ENCODE measurements at regions not wholly inside any gene's neighbourhood (a gene's known extent, or its start where the extent isn't known, plus 50 kb on each side); places are given as distances from the start of the nearest gene placed in this dataset.

DNA sequence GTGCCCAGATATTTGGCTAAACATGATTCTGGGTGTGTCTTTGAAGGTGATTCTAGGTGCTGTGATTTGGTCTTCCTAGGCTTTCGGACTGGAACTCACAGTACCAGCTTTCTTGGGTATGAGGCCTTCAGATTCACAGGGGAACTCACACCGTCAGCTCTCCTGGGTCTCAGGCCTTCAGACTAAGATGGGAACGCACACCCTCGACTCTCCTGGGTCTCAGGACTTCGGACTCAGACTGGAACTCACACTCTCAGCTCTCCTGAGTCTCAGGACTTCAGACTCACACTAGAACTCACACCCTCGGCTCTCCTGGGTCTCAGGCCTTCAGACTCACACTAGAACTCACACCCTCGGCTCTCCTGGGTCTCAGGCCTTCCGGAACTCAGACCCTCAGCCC, 137.7 kb downstream of the CRLF2 start:
- 72% methylated on average over 8 of the region's 8 CpGs; no CpG with 5 or more reads in 1 of the 2 experiments for WGBS, 2 experiments (ENCODE audit: extremely low coverage in 1 of 2, insufficient coverage in 1 of 2, insufficient read length in 1 of 2, insufficient replicate concordance in 2 of 2, low coverage in 1 of 2, low lambda C conversion rate in 2 of 2, missing lambda C conversion rate in 1 of 2)
- H2AFZ ChIP-seq (ENCODE audit: low read length), result no peak overlapping the region
- no peak overlapping the region for H3K14ac ChIP-seq (ENCODE audit: insufficient read length)
- no peaks in the 10 kb centered on the region for H4K20me1 ChIP-seq (replicated peaks in 1 of 2; ENCODE audit: control insufficient read depth in 1 of 2, insufficient read depth in 2 of 2, low read length in 2 of 2)
- H4K8ac ChIP-seq (ENCODE audit: extremely low read depth, insufficient read depth, low read length), result no peak overlapping the region
- no peak overlapping the region for H3K4me2 ChIP-seq (ENCODE audit: insufficient read depth in 1 of 2, low read depth in 2 of 2, low read length in 2 of 2)
- no peaks in the 10 kb centered on the region for H3K27me3 ChIP-seq (replicated peaks in 1 of 4; ENCODE audit: control insufficient read depth in 3 of 4, extremely low read depth in 1 of 4, insufficient read depth in 3 of 4, low read length in 3 of 4)
- H2AK5ac ChIP-seq (ENCODE audit: low read depth, low read length), result no peak overlapping the region
- H3K4me3 ChIP-seq (ENCODE audit: extremely low read depth in 1 of 4, insufficient read depth in 2 of 4, low read depth in 3 of 4, low read length in 4 of 4), result no peak overlapping the region
- H3K27ac ChIP-seq (ENCODE audit: low read depth, low read length), result no peak overlapping the region
- no peaks in the 10 kb centered on the region for H3K23me2 ChIP-seq (ENCODE audit: low read depth, low read length)
- H3K9me3 ChIP-seq (ENCODE audit: insufficient read depth in 2 of 2, low read depth in 1 of 2, low read length in 1 of 2), result peaks cover 0 to 8% of the 10 kb centered on the region in 2 experiments; a peak in 1 of 4 replicates
- H2BK20ac ChIP-seq (ENCODE audit: low read length), result no peak overlapping the region
- CTCF ChIA-PET (ENCODE audit: partially characterized antibody), result no interaction called here
- H4K5ac ChIP-seq (ENCODE audit: insufficient read length, low read depth, low read length), result no peak overlapping the region
- no peak overlapping the region for H2BK120ac ChIP-seq (replicated peaks; ENCODE audit: low read depth, low read length)
- no peak overlapping the region for H2BK5ac ChIP-seq (ENCODE audit: low read depth, low read length)
- H3K79me2 ChIP-seq (ENCODE audit: control insufficient read depth in 1 of 2, insufficient read depth in 2 of 2, low read length in 2 of 2), result no peaks in the 10 kb centered on the region
- H2BK15ac ChIP-seq (ENCODE audit: low read length), result no peak overlapping the region
- H2BK12ac ChIP-seq (ENCODE audit: low read depth, low read length), result no peak overlapping the region
- no peak for FAIRE-seq
- DNase-seq (ENCODE audit: low read depth in 1 of 2, low spot score in 2 of 2), result no peak
- POLR2A ChIA-PET (ENCODE audit: partially characterized antibody), result no interaction called here
- no peaks in the 10 kb centered on the region for H3K36me3 ChIP-seq (ENCODE audit: control insufficient read depth in 2 of 4, insufficient read depth in 4 of 4, low read length in 3 of 4)
- no peaks in the 10 kb centered on the region for H3K79me1 ChIP-seq (ENCODE audit: low read depth, low read length)
- H3K4me1 ChIP-seq (replicated peaks in 1 of 4; ENCODE audit: control insufficient read depth in 3 of 4, insufficient read depth in 4 of 4, low read length in 3 of 4), result no peaks in the 10 kb centered on the region
- no peak overlapping the region for H4K91ac ChIP-seq (replicated peaks; ENCODE audit: insufficient read length, low read length)
- H3K9ac ChIP-seq (replicated peaks in 1 of 4; ENCODE audit: extremely low read depth in 1 of 4, low read depth in 3 of 4, low read length in 3 of 4), result no peak overlapping the region
- H3K18ac ChIP-seq (ENCODE audit: extremely low read depth, low read length), result no peak overlapping the region
- H3K56ac ChIP-seq (replicated peaks; ENCODE audit: insufficient read length, low read depth, low read length), result no peak overlapping the region
- no peak overlapping the region for H3K23ac ChIP-seq (ENCODE audit: insufficient read length)
- no peak overlapping the region for H3K4ac ChIP-seq (replicated peaks; ENCODE audit: insufficient read length, low read depth, low read length)
- no peak for TF ChIP-seq TAF1 (IDR thresholded peaks at IDR 0.05; ENCODE audit: low read depth, low read length)
- no peak for TF ChIP-seq JUND (IDR thresholded peaks at IDR 0.05; ENCODE audit: low read length)
- no peak for TF ChIP-seq EGR1 (IDR thresholded peaks at IDR 0.05; ENCODE audit: borderline replicate concordance, low read depth, low read length)
- TF ChIP-seq JUN (IDR thresholded peaks at IDR 0.05; ENCODE audit: low read depth, low read length), result no peak
- no peak for TF ChIP-seq KDM5A (IDR thresholded peaks at IDR 0.05; ENCODE audit: low read length)
- TF ChIP-seq YY1 (IDR thresholded peaks at IDR 0.05; ENCODE audit: low read depth, low read length), result no peak
- TF ChIP-seq CEBPB (IDR thresholded peaks at IDR 0.05; ENCODE audit: low read depth, low read length), result no peak
- TF ChIP-seq KDM4A (IDR thresholded peaks at IDR 0.05; ENCODE audit: low read depth, low read length, severe bottlenecking), result no peak
- TF ChIP-seq, protein P1, sequence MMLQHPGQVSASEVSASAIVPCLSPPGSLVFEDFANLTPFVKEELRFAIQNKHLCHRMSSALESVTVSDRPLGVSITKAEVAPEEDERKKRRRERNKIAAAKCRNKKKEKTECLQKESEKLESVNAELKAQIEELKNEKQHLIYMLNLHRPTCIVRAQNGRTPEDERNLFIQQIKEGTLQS (IDR thresholded peaks at IDR 0.05; ENCODE audit: insufficient read depth, low read depth, low read length), result no peak
- TF ChIP-seq ASH2L (IDR thresholded peaks at IDR 0.05; ENCODE audit: low read length), result no peak
- TF ChIP-seq HDAC6 (IDR thresholded peaks at IDR 0.05; ENCODE audit: low read depth, low read length), result no peak
- TF ChIP-seq, protein P2, sequence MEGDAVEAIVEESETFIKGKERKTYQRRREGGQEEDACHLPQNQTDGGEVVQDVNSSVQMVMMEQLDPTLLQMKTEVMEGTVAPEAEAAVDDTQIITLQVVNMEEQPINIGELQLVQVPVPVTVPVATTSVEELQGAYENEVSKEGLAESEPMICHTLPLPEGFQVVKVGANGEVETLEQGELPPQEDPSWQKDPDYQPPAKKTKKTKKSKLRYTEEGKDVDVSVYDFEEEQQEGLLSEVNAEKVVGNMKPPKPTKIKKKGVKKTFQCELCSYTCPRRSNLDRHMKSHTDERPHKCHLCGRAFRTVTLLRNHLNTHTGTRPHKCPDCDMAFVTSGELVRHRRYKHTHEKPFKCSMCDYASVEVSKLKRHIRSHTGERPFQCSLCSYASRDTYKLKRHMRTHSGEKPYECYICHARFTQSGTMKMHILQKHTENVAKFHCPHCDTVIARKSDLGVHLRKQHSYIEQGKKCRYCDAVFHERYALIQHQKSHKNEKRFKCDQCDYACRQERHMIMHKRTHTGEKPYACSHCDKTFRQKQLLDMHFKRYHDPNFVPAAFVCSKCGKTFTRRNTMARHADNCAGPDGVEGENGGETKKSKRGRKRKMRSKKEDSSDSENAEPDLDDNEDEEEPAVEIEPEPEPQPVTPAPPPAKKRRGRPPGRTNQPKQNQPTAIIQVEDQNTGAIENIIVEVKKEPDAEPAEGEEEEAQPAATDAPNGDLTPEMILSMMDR (IDR thresholded peaks at IDR 0.05; ENCODE audit: control extremely low read depth in 1 of 3, insufficient read depth in 1 of 3, low read depth in 1 of 3, low read length in 3 of 3), result no peak
- TF ChIP-seq BCL11A (IDR thresholded peaks at IDR 0.05; ENCODE audit: low read depth in 2 of 2, low read length in 2 of 2), result no peak

Measured in H1 (cell line).